IMR-90 (cell line): ENCODE measurements at regions not wholly inside any gene's neighbourhood (a gene's known extent, or its start where the extent isn't known, plus 50 kb on each side); places are given as distances from the start of the nearest gene placed in this dataset.

Experiments
- MXI1 ChIP-seq: IDR thresholded peaks from 2 replicates; pipeline ENCODE4 v1.6.1; 2012; ENCODE audit warnings: low read depth, mild to moderate bottlenecking, low read length, moderate library complexity, borderline replicate concordance
- POLR2A ChIP-seq: IDR thresholded peaks from 2 replicates; pipeline ENCODE4 v1.6.1; 2012; ENCODE audit warnings: mild to moderate bottlenecking, low read depth, low read length
- TF ChIP-seq, protein P1 (sequence below): conservative IDR thresholded peaks from 2 replicates; pipeline ENCODE4 v1.5.1; 2012; ENCODE audit warnings: mild to moderate bottlenecking, low read depth, low read length, improper control_type of control experiment

DNA sequence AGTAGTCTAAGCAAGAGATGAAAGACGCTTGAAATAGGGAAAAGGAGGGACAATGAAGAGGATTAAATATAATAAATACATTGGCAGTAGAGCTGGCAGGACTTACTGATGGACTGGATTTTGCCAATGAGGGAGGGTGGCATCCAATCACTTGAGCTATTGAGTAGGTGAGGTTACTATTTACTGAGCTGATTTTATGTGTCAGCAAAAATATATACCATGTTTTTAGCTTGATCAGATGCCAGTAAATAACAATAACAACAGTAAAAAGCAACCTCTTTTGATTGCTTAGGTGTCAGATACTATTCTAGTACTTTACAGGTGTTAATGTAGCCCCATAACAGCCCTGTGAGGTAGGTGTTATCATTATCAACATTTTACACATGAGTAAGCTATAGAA lies 187.5 kb upstream of the LMNTD1 start:
- TF ChIP-seq, protein P1, sequence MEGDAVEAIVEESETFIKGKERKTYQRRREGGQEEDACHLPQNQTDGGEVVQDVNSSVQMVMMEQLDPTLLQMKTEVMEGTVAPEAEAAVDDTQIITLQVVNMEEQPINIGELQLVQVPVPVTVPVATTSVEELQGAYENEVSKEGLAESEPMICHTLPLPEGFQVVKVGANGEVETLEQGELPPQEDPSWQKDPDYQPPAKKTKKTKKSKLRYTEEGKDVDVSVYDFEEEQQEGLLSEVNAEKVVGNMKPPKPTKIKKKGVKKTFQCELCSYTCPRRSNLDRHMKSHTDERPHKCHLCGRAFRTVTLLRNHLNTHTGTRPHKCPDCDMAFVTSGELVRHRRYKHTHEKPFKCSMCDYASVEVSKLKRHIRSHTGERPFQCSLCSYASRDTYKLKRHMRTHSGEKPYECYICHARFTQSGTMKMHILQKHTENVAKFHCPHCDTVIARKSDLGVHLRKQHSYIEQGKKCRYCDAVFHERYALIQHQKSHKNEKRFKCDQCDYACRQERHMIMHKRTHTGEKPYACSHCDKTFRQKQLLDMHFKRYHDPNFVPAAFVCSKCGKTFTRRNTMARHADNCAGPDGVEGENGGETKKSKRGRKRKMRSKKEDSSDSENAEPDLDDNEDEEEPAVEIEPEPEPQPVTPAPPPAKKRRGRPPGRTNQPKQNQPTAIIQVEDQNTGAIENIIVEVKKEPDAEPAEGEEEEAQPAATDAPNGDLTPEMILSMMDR: no peak
- no peak for TF ChIP-seq POLR2A
- TF ChIP-seq MXI1: no peak
